Kasumi-1 (cell line): ENCODE measurements at regions not wholly inside any gene's neighbourhood (a gene's known extent, or its start where the extent isn't known, plus 50 kb on each side); places are given as distances from the start of the nearest gene placed in this dataset.
"Not testable (repeated sequence)": the region's sequence is repeated elsewhere in the genome, so short reads cannot be mapped to it uniquely, and the experiment has no call there.

Experiments used
- DNase-seq, 2 experiments: peaks; one replicate each; lab custom pipeline; 2025; lab: John Stamatoyannopoulos, UW

DNA sequence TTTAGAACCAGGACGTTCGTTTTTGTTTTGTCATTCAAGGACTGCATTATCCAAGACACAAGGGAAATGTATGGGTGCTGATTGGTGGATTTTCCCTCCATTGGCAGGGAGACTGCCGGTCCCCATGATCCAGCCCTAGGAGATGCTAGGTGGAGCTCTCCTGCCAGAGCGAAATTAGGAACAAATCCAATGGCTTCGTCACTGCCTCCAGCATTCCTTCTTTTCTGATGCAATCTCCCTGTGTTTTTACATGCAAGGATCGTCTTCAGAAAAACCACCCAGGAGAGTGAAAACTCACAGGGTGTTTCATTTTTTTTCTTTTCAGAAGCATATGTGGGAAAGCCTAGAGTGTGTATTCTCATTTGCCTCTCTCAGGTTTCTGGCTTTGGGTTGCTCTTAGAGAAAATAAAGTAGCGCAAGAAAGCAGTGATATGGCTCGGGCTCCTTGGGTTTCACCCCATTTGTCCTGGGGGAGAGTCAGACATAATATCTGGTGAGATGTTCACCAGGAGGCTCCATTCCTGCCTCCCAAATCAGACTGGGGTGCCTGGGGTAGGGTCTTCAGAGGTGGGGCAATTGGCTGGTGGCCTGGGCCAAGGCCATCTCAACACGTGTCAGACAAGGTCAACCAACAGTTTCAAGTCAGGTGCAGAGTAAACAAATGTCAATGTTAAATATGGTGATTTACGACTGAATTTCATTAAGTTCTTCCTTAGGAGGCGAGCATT is 450.9 kb upstream of the MKI67 start:
- DNase-seq: no peak

DNA sequence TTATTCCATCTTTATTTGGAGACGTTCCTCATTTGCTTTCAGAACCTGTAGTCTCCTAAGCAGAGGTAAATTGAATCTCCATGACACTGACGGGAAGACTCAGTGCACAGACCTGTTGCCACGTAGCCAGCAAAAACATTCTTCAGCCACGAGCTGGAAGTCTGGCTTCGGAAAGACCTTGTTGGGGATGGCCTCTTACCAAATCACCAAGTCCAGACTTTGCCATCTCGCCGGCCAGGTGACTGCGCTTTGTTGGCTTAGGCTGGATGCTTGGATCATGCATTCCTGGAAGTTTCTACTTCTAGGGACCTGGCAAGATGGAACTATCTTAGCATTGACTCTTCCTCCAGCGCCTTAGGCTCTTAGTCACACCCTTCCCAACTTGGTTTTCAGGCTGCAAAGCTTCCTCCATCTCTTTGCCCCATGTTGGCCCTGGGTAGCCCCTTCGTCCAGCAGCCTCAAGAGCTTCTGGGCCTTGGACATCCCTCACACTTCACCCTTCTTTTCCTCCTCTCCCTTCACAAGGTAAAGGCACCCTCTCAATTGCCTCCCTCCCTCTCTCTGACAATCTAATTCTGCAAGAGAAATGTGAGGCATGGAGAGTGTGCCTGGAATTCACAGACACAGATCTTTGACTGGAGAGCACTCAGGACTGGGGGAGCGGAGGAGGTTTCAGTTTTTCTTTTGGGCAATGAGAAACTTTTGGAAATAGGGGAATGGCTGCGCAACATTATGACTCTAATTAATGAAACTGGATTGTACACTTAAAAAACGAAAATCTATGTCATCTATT is 451.9 kb upstream of the MKI67 start:
- DNase-seq: no peak

DNA sequence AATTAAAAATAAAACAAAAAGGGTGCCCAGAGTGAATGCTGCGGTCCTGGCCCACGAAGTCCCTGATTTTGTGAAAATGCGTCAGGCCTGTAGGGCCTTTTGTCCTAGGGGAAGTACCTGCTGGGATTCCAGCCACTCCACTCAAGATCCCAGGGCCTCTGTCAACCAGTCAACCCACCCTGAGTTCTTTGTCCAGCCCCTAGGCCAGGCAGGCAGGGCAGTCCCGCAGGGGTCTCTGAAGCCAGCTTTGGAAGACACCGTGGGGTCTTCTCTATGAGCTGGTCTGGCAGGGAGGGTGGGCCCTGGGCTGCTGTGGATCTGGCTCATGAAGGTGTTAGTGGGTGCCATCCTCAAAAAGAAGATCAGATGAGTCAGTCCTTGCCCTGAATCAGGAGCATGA is 452.5 kb upstream of the MKI67 start:
- DNase-seq: no peak

DNA sequence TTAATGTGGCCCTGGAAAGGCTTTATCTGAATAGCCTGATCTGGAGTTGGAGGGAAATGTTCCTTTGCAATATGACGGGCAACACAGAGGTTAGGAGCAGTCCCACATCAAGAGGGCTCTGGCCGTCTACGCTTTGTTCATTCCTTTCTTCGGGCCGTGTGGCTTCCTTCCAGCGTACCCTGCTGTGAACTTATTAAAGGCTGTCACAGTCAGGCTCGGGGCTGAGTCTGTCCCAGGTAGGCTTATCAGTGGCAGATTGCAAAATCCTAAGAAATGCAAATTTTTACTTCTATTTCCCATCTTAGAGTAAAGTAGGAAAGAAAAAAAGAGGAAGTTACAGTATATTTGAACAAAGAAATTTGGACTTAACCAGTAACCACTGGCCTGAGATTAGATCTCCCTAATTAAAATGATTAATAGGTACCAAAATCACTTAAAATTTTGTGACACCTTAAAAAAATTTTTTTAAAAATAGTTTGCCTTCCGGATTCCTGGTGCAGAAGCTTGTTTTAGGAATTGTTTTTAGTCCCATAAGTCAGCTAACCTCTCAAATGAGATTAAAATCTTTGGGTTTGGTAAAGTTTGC is 453.1 kb upstream of the MKI67 start:
- DNase-seq: peak in 1 of 2 experiments; percentile 2

DNA sequence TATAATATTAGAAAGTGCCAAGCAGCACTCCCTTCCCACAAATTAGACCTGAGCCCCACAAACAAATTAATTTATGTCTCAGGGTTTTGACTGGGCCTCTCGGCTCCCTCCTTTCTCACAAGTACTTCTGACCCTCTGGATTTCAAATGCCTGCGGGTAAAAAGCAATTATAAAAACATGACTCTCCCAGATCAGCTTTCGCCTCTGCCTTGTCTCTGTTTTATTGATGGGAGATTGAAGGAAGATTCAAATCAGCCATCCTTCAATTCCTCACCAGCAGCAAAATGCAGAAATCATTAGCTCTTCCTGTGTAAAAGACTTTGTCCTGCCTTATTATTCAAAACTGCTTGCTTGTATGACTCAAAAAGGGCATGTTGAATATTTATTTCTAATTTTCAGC is 453.7 kb upstream of the MKI67 start:
- no peak for DNase-seq

DNA sequence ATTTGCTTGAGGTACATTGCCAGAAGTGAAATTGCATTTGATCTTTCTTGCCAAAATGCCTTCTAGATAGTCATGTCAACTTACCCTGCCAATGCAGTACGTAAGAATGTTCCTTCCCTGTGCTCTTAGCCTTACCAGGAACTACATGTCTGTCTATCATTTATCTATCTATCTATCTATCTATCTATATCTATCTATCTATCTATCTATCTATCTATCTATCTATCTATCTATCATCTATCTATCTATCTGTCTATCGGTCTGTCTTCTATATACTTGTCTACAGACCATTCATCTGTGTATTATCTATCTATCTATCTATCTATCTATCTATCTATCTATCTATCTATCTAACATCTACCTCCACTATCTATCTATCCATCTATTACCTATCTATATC is 456.9 kb upstream of the MKI67 start:
- DNase-seq: not testable (repeated sequence)

DNA sequence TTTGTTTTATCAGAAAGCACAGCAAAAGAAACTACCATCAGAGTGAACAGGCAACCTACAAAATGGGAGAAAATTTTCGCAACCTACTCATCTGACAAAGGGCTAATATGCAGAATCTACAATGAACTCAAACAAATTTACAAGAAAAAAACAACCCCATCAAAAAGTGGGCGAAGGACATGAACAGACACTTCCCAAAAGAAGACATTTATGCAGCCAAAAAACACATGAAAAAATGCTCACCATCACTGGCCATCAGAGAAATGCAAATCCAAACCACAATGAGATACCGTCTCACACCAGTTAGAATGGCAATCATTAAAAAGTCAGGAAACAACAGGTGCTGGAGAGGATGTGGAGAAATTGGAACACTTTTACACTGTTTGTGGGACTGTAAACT is 460.4 kb upstream of the MKI67 start:
- not testable (repeated sequence) for DNase-seq

DNA sequence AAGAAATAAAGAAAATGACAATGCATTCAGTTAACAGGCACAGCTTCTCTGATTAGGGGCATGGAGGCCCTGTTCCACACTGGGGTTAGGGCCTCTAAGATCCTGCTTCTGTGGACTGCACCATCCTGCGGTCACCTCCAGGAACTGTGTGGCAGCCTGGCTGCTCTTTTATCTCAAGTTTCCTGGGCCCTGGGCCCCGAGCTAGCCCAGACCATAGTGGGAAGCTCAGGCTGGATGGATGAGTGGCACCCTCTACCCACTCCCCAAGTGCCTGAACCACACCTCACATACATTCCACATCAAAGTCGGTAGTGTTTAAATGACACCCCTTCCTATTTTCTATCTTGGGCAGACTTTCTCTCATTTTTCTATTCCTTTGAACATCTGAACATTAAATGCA is 461.5 kb upstream of the MKI67 start:
- DNase-seq: no peak

DNA sequence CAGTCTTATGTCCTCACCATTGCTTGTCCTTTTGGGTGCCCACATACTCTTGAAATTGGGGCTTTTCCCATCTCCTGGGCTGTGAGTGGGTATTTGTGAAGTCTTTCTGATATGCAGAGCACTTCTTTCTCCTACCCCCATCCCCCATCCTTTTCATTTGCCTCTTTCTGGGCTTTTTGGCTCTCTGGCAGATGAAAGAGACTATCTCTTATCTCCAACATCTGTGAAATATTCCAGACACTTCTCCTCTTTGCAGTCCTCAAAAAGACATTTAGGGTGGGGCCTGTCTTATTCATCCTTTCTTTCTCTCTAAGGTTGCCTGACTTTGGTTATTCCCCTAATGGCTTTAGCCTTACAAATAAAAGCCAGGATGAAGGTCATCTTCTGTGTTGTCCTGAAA is 462.2 kb upstream of the MKI67 start:
- DNase-seq: no peak

GRCh38 chr10:128594688-128595087 is 468.5 kb upstream of the MKI67 start:
- DNase-seq: no peak

DNA sequence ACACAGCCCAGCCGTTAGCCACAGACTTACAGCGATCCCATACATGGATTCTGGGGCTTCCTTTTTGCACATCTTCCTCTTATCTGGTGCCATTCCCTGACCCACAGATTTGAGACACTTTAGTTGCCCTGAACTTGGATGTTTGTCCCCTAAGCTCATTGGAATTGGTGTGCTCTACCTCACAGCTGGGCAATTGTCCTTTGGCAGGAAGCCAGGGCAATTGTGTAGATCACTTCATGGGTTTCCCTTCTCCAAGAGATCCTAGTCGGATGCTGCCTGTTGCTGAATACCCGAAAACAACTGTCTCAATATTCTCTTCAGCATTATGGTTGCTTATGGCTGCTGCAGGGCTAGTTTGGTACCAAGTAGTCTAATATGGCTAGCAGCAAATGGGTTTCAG is 470.7 kb upstream of the MKI67 start:
- no peak for DNase-seq

DNA sequence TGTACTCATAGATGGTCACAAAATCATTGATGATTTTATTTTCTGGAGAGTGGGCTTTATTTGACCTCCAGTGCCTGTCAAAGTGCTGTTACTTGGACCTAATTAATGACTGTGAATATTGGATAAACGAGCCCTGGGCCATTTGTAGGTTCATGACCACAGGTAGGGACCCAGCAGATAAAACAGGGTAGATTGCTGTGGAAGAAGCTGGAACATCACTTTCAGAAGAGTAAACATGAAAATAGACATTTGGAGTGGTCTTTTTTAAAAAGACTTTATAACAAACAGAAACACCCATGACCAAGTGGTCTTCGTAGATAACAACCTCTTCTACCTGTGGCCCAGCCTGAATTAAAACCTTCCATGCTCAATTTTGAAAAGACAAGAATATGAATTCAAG is 472.8 kb upstream of the MKI67 start:
- no peak for DNase-seq

GRCh38 chr10:128599538-128599937 is 473.3 kb upstream of the MKI67 start:
- no peak for DNase-seq

GRCh38 chr10:128602183-128602582 is 476.0 kb upstream of the MKI67 start:
- no peak for DNase-seq

GRCh38 chr10:128604025-128604424 is 477.8 kb upstream of the MKI67 start:
- DNase-seq: no peak

DNA sequence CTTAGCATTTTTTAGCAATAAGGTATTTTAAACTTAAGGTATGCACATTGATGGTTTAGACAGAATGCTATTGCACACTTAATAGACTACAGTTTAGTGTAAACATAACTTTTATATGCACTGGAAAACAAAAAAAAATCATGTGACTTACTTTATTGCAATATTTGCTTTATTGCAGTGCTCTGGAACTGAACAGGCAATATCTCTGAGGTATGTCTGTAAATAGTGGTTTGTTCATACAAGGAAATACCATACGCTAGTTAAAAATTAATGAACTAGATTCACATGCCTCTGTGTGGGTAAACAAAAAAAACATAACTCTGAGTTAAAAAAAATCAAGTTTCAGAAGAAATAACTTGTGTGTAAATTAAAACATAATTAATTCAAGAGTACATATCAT is 479.0 kb upstream of the MKI67 start:
- no peak for DNase-seq

DNA sequence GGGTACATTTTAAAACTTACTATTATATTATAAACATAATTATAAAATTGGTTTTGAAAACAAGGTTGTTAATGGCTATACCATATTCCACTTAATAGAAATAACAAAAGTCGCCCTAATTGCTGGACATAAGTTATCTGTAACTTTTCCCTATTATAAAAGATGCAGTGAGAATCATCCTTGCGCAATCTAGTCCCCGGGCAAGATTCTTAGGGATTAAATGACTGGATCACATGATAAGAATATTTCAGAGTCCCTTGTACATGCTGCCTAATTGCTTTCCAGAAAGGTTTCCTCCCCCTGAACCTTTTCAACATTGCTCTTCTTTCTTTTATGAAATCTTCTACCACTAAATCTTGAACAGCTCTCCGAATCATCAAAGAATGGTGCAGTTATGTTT is 479.8 kb upstream of the MKI67 start:
- DNase-seq: no peak

DNA sequence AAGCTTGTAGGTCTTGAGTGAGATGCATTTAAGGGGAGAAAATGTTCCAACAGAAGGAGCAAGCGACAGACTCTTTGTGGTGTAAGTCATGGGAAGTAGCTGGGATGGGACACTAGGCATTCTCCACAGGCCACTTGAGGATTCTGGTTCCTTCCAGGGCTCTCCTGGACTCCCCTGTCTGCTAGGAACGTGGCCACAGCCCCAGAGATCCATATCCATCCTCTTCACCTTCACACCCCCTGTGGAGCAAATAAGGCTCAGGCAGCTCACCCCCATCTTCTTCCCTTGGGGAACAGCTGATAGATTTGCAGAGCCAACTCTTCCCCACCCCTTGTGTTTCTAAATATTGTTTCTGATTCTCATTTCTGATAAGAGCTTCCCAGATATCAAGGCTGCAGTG is 482.6 kb upstream of the MKI67 start:
- no peak for DNase-seq

DNA sequence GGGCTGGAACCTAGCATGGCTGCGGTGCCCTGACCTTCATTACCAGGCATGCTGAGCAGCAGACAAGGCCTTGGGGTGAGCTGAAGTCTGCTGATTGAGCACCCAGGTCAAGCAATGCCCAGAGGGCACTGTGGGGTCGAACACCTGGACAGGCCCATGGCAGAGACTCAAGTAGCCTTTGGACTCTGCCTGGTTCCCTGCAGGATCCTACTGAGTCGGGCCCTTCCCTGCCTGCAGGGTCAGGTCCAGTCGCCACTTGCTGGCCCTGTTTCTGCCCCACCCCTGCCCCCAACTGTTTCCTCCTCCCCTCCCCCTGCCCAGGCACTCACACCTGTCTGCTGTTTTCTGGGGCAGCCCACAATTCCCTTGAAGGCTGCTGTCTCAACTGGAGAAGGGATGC is 483.2 kb upstream of the MKI67 start:
- no peak for DNase-seq

DNA sequence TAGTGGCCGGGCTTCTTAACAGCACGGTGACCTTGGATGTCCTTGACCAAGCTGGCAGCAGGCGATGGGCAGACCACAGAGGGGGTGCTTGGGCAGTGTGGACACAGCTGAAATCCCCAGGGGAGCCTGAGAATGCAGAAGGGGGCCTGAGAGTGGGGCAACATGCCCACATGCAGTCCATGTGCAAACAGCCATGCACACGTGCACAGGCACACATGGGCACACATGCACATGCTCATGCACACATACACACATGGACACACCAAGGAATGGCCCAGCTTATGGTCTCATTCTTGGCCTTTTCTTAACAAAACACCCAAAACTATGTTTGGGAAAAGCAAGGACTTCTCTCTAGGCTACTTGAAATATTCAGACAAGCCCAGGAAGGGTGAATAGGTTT is 483.9 kb upstream of the MKI67 start:
- DNase-seq: no peak

GRCh38 chr10:128612195-128612594 is 486.0 kb upstream of the MKI67 start:
- no peak for DNase-seq

- DNase-seq: no peak
These were observed 486.4 kb upstream of the MKI67 start for GRCh38 chr10:128612631-128613030.

DNA sequence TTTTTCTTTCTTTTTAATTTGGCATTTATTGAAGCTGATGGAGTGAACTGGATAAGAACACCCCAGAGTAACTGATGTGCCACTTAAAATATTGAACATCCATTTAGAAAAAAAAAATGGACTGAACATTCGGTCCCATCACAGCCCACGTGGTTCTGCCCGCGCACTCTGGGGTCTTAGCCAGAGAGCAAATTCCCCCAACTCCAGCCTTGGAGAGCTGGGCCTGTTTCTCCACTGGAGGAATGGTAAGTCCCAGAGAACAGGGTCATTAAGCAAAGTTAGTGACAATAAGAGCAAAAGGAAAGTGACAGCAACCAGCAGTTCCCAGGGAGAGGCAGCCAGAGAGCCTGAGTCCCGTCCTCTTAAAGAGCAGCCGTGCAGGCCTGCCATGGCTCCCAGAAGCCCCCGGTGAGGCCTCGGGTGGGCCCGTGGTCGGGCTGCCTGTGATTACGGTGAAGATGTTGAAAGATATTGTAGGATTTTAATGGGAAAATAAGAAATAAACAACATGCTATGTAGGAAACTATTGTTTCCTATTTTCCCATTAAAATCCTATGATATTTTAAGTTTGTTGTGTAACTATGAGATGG is 487.9 kb upstream of the MKI67 start:
- DNase-seq: no peak
